IPS-18c (cell line): ENCODE measurements at regions not wholly inside any gene's neighbourhood (a gene's known extent, or its start where the extent isn't known, plus 50 kb on each side); places are given as distances from the start of the nearest gene placed in this dataset.

Experiments used
- H3K4me3 ChIP-seq: 2 replicates; pipeline ENCODE4 v1.7.0; 2013; ENCODE audit warnings: low read depth, mild to moderate bottlenecking, low read length, moderate library complexity; ENCODE audit not compliant: insufficient read depth
- H3K9me3 ChIP-seq: one replicate; pipeline ENCODE4 v1.6.1; 2013; ENCODE audit warnings: mild to moderate bottlenecking, low read length, moderate library complexity; ENCODE audit not compliant: control insufficient read depth, insufficient read depth

DNA sequence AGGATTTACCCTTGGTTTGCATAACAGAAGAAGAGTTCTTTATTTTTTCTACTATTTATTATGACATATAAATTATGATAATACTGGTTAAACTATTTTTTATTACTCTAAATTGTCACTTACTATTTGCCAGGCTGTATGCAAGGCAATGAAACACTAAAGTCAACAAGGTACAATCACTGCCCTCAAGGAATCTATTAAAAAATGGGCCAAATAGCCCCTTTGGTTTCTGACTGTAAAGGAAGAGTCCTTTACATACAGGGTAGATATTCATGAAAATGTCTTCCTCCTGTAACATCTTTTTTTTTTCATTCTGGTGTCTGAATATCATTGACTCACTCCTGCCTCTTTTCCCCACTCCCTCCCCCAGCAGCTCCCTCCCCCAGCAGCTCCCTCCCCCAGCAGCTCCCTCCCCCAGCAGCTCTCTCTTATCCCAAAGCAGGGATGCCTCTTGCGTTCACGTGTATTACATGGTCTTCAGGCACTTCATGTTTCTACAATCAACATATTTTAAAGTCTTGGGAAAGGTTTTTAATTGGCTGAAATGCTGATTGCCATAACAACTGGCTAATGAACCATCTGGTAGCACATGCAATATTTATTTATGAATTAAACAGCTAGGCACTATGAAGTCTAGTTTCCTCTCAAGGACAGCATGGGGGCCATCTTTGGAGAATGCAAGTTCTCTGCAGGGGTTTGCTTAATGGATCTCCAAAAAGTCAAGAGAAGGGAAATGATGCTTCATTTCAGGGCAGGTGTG, 400.4 kb upstream of the PLXNA2 start:
- Histone ChIP-seq H3K9me3 (no peaks in the 10 kb centered on the region), H3K4me3 (no peak overlapping the region)

DNA sequence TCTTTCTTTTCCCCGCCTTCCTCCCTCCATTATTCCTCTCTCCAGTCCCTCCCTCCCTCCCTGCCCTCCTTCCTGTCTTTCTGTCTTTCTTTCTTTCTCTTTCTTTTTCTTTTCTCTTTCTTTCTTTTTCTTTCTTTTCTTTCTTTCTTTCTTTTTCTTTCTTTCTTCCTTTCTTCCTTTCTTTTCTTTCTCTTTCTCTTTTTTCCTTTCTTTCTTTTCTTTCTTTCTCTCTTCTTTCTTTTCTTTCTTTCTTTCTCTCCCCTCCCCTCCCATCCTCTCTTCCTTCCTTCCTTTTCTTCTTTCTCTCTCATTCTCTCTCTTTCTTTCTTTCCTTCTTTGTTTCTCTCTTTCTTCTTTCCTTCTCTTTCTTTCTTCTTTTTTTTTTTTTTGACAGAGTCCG, 402.2 kb upstream of the PLXNA2 start:
- H3K9me3 ChIP-seq, result no peaks in the 10 kb centered on the region

DNA sequence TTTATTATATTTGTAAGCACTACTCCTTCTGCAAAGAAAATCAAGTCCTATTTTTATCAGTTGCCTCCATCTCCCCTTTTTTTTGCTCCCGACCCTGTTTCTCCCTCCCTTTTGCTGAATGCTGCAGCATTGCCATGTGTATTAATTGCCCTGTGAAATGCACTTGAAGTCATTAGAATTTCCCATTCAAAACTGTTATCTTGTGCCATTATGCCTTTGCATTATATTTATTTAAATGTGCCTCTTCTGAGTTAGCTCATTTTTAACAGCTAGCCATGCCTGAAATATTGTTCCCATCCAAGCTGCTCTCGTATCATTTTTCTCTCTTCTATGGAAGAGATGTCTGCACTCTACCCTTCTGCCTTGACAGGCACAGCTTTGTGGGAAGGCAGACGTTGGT, 404.0 kb upstream of the PLXNA2 start:
- no peaks in the 10 kb centered on the region for H3K9me3 ChIP-seq

More for the DNA sequence above, 402.2 kb upstream of the PLXNA2 start:
- no peak overlapping the region for H3K4me3 ChIP-seq

DNA sequence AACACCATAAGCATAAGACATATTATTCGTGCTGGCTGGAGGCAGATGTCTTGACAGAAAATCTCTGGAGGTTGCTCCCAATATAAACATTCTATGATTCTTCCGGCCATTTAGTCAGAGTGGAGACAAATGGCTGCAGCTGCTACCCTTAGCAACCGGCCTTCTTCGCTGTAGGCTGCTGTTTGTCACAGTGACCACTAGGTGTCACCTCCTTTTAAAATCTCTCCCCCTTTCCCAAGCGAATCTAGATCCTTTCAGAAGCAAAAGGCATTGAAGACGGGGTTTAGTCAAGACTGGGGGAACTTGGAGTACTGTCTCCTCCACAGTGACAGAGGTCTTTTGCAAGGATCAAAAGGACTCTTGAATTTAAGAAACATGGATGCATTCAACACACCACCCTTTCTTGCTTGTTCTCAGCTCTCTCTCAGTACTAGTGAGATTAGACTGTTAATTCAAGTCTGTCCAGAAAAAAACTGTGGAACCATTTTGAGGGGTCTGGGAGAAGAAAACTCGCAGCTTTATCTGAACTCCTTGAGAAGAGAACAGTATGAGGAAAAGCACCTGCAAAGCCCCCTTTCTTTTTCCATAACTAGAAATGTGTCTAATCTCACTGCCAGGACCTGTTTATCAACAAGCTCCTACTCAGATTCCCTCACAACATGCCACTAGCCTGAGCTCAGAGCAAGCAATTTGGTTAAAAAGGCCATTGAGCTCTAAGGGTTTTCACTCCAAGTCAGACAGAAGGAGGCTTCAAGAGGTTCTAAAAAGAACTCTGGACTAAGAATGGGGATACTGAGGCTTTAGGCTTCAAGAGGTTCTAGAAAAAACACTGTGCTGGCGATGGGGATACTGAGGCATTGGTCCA, 408.3 kb upstream of the PLXNA2 start:
- H3K4me3 ChIP-seq, result no peak overlapping the region
- no peaks in the 10 kb centered on the region for H3K9me3 ChIP-seq

More for the DNA sequence above, 404.0 kb upstream of the PLXNA2 start:
- H3K4me3 ChIP-seq, result no peak overlapping the region

DNA sequence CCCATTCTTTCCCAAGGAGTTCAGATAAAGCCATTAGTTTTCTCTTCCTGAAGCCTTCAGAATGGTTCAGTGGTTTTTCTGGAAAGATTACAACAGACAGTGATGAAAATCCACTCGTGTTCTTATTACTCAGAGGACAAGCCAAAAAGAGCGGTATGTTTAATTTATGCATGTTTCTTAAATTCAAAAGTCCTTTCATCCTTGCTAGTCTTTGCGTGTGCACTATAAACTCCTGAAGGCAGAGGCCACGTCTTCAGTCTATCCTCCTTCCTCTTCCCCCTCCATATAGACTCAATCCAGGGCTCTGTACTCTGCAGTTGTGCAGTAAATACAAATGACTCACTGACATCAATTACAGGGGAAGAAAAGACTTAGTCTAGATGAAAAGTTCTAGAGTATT, 409.2 kb upstream of the PLXNA2 start:
- Histone ChIP-seq H3K4me3 (no peak overlapping the region), H3K9me3 (no peaks in the 10 kb centered on the region)

DNA sequence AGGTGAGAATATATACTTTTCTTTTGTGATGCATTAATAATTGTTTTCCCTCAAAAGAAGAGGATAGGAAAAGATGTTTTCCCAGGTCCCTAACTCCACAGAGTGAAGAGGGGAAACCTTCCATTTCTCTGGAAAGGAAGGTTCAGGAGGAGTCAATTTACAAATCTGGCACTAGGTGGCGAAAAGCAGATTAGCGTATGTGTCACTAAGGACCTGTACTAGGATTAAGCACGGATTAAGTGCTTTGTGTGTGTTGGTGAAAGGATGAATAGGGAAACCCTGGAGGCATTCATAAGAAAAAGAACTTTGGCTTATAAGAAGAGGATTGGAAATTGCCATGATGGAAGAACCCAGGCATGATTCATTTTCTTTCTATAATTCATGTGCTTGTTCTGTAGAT, 410.1 kb upstream of the PLXNA2 start:
- no peaks in the 10 kb centered on the region for H3K9me3 ChIP-seq
- no peak overlapping the region for H3K4me3 ChIP-seq

DNA sequence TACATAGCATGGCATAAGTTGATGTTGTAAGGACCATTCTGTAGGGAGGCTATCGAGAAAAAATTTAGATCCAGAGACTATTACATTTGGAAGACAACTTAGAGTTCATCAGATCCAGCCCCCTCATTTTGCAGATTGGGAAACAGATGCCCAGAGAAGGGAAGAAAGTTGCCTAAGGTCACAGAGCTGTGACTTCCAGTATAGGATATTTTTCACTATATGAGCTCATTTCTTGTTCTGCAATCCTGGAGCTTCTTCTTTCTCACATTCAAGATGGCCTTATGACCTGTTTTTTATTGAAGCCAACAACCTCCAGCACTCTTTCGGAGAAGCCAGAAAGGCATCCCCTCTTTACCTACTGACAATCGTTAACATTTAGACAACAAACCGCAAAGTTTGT, 421.8 kb upstream of the PLXNA2 start:
- Histone ChIP-seq H3K9me3 (no peaks in the 10 kb centered on the region), H3K4me3 (no peak overlapping the region)

DNA sequence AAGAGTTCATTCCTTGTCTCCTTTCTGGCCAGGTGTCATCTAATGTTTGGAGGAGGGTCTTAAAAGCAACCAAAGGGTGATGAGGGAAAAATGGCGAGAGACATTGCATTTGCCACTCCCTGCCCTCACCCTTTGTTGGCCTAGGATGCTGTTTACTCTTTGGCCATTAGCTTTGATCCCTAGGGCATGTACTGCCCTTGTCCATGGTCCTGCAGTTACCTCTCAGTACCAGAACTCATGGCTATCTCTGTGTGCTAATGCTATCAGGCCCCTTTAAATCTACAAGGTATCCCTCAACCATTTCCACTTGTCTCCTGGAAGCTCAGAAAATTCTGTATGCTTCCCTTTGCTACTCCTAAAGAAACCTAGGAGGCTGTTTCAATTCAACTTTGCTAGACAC, 424.8 kb upstream of the PLXNA2 start:
- H3K9me3 ChIP-seq, result no peaks in the 10 kb centered on the region
- no peak overlapping the region for H3K4me3 ChIP-seq

DNA sequence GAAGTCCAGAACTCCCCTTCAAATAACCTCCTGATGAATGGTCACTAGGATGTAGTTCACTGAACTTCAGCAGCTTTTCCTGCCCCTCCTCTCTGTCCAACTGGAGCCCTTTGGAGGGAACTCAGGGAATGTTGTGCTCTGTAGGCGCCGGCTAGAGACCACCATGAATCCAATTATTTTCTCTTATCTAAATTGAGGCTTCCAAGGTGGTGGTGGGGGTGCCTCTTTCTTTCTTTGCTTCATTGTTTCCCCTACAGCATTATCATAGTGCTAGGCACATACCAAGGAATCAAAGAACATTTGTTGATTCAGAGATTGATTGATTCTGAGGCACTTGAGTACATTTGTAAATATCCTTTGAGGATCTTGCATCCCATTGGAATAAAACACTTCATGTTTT, 426.6 kb upstream of the PLXNA2 start:
- H3K9me3 ChIP-seq, result no peaks in the 10 kb centered on the region
- H3K4me3 ChIP-seq, result no peak overlapping the region

DNA sequence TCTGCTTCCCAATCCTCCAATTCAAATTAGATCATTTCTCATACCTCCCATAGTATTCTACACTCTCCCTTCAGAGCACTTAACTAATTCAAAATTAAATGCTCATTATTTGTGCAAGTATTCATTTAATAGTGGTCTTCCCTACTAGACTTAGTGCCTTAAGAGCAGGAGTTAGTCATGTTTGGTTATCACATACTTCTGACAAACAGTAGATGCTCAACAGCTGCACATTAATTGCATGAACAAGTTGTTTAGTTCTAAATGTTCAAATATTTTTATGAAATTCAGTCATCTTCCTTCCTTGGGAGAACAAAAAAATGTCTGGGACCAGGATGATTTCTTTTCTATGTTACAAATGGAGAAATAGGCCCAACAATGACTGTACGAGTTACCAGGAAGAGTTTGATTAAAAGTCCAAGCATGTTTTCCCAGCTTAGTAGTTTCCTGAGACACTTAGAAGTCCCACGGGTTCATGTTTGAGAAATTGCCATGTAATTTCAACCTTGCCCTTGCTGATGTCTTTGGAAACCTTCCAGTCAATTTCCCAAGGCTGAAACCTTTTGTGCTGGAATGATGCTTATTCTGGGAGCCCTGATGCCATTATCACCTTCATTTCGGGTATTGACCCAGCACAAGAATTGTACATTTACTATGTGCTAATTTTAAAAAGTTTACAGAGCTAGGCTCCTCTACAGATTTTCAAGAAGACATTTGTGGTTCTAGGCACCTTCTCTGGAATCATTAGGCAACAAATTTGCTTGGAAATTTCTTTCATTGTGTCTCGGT, 437.9 kb upstream of the PLXNA2 start:
- Histone ChIP-seq H3K4me3 (no peak overlapping the region), H3K9me3 (no peaks in the 10 kb centered on the region)

DNA sequence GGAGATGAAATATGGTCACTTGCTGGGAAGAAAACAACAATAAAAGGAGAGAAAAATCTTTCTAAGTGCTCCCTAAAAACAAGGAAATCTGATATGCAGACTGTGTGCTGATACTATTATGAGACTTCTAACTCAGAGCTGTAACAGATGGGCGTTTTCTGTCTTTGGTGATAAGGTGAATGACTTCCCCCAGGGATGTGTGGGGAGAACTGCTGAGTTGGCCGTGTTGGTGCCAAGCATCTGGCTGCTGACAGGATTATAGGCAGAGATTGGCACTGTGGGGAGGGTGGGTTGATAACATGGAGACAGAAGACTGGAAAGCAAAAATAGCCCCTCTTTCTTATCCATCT, 438.5 kb upstream of the PLXNA2 start:
- Histone ChIP-seq H3K4me3 (no peak overlapping the region), H3K9me3 (no peaks in the 10 kb centered on the region)

DNA sequence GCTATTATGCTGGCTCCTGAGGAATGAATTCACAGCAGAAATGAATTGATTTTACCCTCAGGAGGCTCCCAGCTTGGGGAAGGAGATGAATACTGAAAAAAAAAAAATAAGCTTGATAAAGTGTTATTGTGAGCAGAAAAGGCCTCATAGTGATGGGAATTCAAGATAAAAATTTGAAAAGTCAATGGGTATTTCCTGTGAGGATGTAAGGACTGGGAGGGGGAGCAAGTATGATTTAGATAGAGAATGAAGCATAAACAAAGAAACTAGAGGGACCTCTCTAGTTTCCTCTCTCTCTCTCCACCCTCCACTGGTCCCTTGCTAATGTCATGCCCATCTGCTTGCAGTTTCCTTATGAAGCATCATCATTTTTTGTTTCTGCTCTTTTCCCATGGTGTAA, 439.0 kb upstream of the PLXNA2 start:
- H3K9me3 ChIP-seq, result no peaks in the 10 kb centered on the region
- no peak overlapping the region for H3K4me3 ChIP-seq

DNA sequence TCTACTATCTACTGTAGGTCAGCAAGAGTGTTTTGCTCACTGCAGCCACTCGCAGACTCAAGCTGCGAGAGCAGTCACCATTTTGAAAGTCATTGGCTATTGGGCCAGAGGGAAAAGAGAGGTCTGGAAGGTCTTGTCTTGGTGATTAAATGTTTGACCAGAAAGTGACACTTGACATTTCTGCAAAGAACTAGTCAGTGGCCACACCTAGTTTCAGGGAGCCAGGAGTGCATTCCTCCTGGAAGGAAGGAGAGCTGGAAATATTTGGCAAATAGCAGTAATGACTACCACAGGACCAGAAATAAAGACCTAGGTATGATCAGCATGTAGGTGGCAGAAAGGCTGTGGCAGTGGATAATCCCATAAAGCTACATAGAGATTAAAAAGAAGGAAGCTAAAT, 440.0 kb upstream of the PLXNA2 start:
- Histone ChIP-seq H3K4me3 (no peak overlapping the region), H3K9me3 (no peaks in the 10 kb centered on the region)

DNA sequence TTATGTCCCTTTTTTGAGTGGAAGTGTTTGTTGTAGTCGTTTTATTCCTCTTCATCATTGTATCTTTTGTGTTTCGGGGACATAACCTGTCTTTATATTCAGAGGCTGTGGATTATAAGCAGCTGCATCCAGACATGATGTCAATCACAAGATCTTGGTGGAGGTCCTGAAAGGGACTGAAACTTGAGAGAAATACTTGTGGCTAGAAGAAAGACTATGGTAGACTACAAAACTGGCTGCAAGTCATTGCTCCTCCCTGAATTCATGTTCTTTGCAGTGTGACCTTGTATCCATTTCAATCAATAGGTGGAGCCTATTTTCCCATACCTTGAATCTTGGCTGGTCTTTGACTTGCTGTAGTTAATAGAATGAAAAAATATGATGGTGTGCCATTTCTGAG, 442.4 kb upstream of the PLXNA2 start:
- H3K4me3 ChIP-seq, result no peak overlapping the region
- no peaks in the 10 kb centered on the region for H3K9me3 ChIP-seq

DNA sequence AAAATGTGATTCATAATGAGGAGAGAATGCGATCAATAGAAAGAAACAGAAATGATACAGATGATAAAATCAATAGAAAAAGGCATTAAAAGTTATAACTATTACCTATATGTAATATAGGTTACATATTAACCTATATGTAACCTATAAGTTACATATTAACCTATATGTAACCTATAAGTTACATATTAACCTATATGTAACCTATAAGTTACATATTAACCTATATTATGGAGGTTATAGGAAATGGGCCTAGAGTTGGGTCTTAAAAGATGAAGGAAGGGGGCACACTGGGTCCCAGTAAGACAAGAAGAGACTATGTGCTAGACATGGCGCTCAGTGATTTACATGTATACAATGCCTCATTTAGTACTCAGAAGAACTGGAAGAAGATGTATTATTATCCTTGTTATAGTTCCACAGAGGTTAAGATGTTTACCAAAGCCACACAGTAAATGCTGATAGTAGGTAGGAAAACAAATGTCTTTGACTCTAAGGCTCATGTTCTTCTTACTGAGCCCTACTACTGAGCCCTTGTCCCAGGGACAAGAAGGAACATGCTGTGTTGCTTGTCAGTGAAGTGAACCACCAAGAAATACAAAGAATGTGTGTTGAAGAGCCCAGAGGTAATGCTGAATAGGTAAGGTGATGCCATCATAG, 444.6 kb upstream of the PLXNA2 start:
- Histone ChIP-seq H3K4me3 (no peak overlapping the region), H3K9me3 (no peaks in the 10 kb centered on the region)

DNA sequence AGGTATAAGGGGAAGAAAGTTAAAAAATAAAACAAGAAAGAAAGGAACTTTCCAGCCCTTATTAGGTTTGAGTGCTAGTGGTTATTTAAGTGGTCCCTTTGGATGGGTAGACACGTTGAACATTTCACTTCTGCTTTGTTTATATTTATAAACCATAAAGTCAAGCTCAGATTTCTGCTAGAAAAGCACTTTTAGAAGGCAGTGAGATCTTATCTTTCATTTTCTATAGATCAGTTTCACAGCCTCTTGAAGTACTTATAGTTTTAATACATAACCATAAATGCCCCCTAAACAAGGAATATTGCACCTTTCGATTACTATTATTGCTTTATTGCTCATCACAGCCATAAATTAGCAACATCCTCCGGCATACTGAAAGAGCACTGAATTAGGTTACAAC, 446.8 kb upstream of the PLXNA2 start:
- Histone ChIP-seq H3K9me3 (no peaks in the 10 kb centered on the region), H3K4me3 (no peak overlapping the region)

DNA sequence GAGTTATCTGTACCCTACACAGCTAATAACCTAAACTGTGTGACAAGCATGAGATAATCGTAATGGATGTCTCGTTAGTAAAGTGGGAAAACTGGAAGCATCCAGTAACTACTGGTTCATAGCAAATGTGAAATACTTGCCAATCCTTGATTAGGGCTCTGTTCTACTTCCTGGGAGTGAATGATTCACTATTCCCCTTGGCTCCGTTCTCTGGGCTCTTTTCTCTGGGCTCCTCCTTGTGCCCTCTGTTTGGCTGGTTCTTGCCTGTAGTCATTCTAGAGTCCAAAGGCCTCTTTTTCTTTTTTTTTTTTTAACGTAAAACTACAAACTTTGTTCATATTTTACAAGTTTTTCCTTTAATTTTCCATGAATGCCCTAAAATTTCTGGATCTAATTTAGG, 465.8 kb upstream of the PLXNA2 start:
- Histone ChIP-seq H3K9me3 (no peaks in the 10 kb centered on the region), H3K4me3 (no peak overlapping the region)
